ACC112 (cell line): ENCODE measurements at regions not wholly inside any gene's neighbourhood (a gene's known extent, or its start where the extent isn't known, plus 50 kb on each side); places are given as distances from the start of the nearest gene placed in this dataset.

Experiments used
- H2AFZ ChIP-seq: fragments of 200-600 bp; sonication (generic); one replicate; pipeline ENCODE4 v1.6.0; 2017; ENCODE audit warnings: antibody characterized with exemption, low read length; ENCODE audit not compliant: unreplicated experiment
- H3K27ac ChIP-seq: fragments of 200-600 bp; sonication (generic); 2 replicates; pipeline ENCODE4 v1.5.1; 2014; ENCODE audit warnings: low read depth, mild to moderate bottlenecking, antibody characterized with exemption, low read length, moderate library complexity
- H3K27me3 ChIP-seq: fragments of 200-600 bp; sonication (generic); 2 replicates; pipeline ENCODE4 v1.6.1; 2014; ENCODE audit warnings: mild to moderate bottlenecking, antibody characterized with exemption, low read length, moderate library complexity, mixed read lengths; ENCODE audit not compliant: insufficient read depth
- H3K36me3 ChIP-seq: fragments of 200-600 bp; sonication (generic); 2 replicates; pipeline ENCODE4 v1.6.1; 2016; ENCODE audit warnings: mild to moderate bottlenecking, antibody characterized with exemption, low read length, moderate library complexity, mixed read lengths; ENCODE audit not compliant: insufficient read depth
- H3K4me1 ChIP-seq: fragments of 200-600 bp; sonication (generic); one replicate; pipeline ENCODE4 v1.6.1; 2016; ENCODE audit warnings: low read length, mixed read lengths; ENCODE audit not compliant: insufficient read depth, unreplicated experiment, control insufficient read depth
- H3K4me3 ChIP-seq: fragments of 200-600 bp; sonication (generic); 2 replicates; pipeline ENCODE4 v1.5.1; 2014; ENCODE audit warnings: mild to moderate bottlenecking, low read depth, low read length
- H3K79me2 ChIP-seq: fragments of 200-600 bp; sonication (generic); one replicate; pipeline ENCODE4 v1.6.0; 2016; ENCODE audit warnings: low read length; ENCODE audit not compliant: control insufficient read depth, unreplicated experiment, insufficient read depth

- Histone ChIP-seq H3K4me1 (no peaks in the 10 kb centered on the region), H3K4me3 (no peak overlapping the region), H3K79me2 (no peaks in the 10 kb centered on the region), H3K27ac (no peak overlapping the region), H3K36me3 (no peaks in the 10 kb centered on the region), H3K27me3 (no peaks in the 10 kb centered on the region), H2AFZ (no peak overlapping the region)
These were observed 152.2 kb upstream of the CHD6 start for GRCh38 chr20:41770427-41770826.

DNA sequence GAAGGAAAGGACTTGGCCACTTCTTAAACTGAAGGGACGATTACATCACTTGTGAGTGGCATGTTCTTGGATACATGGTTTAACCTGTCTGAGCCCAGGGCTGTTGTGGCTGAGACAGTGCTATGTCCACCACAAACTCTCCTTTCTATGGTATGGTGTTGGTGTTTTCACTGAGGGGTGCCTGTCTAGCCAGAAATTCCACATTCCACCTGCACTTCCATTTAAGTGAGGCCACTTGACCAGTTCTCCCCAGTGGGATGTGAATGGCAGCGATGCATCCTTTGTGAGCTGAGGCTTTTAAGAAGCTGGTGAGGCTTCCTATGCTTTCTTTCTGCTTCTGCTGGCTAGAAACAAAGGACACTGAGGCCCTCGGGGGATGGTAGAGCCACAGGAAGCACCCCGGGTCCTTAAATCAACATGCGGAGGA is 151.4 kb upstream of the CHD6 start:
- no peak overlapping the region for H3K27ac ChIP-seq
- no peak overlapping the region for H2AFZ ChIP-seq
- H3K27me3 ChIP-seq = no peaks in the 10 kb centered on the region
- H3K4me3 ChIP-seq = no peak overlapping the region
- H3K79me2 ChIP-seq = no peaks in the 10 kb centered on the region
- H3K4me1 ChIP-seq = no peaks in the 10 kb centered on the region
- H3K36me3 ChIP-seq = no peaks in the 10 kb centered on the region

DNA sequence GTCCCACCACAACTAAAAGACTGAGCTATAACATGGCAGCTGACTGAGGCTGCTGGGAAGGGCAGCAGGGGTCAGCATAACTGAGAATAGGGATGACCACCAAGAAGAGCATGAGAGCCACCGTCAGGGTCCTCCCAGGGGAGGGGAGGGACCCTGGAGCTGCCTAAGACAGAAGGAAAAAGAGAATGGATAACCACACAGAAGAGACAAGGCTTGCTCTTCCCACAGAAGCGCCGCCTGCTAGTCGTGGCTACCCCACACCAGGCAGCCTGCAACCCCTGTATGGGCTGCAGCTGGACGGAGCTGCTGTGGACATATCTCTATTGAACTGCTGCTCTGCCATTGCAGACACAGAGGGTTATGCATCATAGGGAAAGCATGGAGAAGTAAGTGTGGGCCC is 132.0 kb upstream of the CHD6 start:
- Histone ChIP-seq H3K27ac (no peak overlapping the region), H3K36me3 (no peaks in the 10 kb centered on the region), H3K4me1 (no peaks in the 10 kb centered on the region), H3K27me3 (peaks cover 5% of the 10 kb centered on the region; the same call in 1 of the 2 replicates), H2AFZ (no peak overlapping the region), H3K4me3 (no peak overlapping the region), H3K79me2 (no peaks in the 10 kb centered on the region)

DNA sequence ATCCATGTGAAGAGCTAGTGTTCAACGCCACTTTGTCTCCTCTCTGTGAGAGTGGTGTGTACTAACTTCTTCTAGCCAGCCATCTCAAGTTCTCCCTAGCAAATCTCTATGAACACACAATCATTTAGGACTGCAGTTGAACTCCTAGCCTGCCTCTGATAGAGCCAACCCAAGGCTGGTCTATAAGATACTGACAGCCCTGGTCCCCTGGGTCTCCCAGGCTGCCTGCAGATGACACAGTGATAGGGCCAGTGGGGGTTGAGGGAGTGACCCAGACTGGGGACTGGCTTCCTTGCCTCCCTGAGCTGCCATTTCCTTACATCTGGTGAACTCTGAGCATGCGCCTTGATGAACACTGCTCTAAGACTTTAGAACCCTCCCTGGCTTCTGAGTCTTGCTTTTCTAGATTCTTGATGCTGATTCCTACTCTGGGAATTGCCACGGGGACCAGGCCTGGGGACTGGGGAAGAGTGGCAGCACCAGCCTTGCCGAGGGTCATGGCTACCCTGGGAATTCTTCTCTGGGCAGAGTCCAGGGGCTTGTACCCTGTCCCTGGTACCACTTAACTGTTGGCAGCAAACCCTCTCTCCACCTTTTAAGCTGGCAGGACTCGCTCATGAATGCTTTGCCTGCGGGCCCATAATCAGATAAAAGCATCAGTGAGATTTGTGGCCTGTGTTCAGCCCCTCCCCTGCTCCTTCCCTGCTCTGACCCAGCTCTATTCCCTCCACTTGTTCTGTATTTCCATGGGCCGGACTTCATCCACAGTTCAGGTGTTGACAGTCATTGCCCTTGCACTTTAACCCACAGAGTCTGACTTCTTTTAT is 130.8 kb upstream of the CHD6 start:
- H3K4me3 ChIP-seq = no peak overlapping the region
- H3K36me3 ChIP-seq = no peaks in the 10 kb centered on the region
- no peaks in the 10 kb centered on the region for H3K79me2 ChIP-seq
- no peaks in the 10 kb centered on the region for H3K4me1 ChIP-seq
- H2AFZ ChIP-seq = no peak overlapping the region
- H3K27ac ChIP-seq = no peak overlapping the region
- H3K27me3 ChIP-seq = peaks cover 5% of the 10 kb centered on the region; the same call in 1 of the 2 replicates

GRCh38 chr20:41748051-41748450 is 129.9 kb upstream of the CHD6 start:
- Histone ChIP-seq H3K36me3 (no peaks in the 10 kb centered on the region), H3K27me3 (peaks cover 5% of the 10 kb centered on the region; the same call in 1 of the 2 replicates), H3K4me1 (no peaks in the 10 kb centered on the region), H2AFZ (no peak overlapping the region), H3K27ac (no peak overlapping the region), H3K4me3 (no peak overlapping the region), H3K79me2 (no peaks in the 10 kb centered on the region)

DNA sequence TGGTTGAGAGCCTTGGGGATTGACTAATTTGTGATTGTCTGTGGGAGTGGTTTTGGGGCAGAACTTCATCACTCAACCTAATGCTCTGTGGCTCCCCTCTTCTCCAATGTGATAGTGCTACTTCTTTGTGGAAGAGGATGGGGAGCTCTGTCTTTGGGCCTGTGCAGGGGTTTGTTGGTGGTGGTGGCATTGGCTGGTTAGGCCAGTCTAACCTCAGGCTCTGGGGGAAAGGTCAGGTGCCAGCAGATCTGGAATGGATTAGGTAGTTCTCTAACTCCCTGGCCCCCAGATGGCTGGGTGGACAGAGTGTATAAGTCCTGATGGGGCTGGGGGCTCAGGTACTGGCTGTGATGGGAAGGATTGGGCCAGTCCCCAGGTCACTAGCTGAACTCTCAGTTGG is 129.0 kb upstream of the CHD6 start:
- Histone ChIP-seq H3K36me3 (no peaks in the 10 kb centered on the region), H2AFZ (no peak overlapping the region), H3K27ac (no peak overlapping the region), H3K4me3 (no peak overlapping the region), H3K27me3 (peaks cover 5% of the 10 kb centered on the region; the same call in 1 of the 2 replicates), H3K79me2 (no peaks in the 10 kb centered on the region), H3K4me1 (no peaks in the 10 kb centered on the region)

- Histone ChIP-seq H3K27me3 (peaks cover 5% of the 10 kb centered on the region; the same call in 1 of the 2 replicates), H3K36me3 (no peaks in the 10 kb centered on the region), H2AFZ (no peak overlapping the region), H3K79me2 (no peaks in the 10 kb centered on the region), H3K4me3 (no peak overlapping the region), H3K27ac (no peak overlapping the region), H3K4me1 (no peaks in the 10 kb centered on the region)
These were observed 128.5 kb upstream of the CHD6 start for GRCh38 chr20:41746635-41747034.

DNA sequence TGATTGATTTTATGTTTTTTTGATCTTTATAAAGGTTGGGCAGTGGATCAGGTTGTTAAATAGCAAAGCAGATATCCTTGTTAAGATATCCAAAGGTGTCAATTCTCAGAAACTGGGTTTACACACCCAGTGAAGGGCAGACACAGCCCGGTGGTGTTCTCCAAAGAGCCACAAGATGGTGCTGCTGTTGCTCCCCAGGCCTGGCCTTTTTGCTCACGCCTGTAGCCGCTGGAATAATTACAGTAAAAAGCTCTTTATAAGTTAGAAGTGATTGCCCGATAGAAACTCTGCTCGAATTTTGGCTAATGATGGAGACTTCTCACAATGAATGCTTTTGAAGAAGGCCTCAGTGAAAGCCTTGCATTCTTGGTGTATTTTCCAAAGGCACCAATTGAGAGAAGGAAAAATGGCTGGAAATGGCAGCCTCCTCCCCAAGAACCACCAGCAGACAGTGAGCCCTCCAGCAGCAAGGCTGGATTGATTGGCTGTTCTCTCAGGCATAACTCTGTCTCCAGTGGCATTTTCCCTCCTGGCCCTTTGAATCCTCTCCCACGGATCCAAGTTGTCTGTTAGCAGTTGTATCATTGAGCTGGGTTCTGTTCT is 120.5 kb upstream of the CHD6 start:
- H3K4me1 ChIP-seq = no peaks in the 10 kb centered on the region
- H3K36me3 ChIP-seq = no peaks in the 10 kb centered on the region
- no peak overlapping the region for H3K4me3 ChIP-seq
- H3K79me2 ChIP-seq = no peaks in the 10 kb centered on the region
- no peak overlapping the region for H2AFZ ChIP-seq
- H3K27me3 ChIP-seq = no peaks in the 10 kb centered on the region; the same call in 1 of the 2 replicates
- no peak overlapping the region for H3K27ac ChIP-seq

DNA sequence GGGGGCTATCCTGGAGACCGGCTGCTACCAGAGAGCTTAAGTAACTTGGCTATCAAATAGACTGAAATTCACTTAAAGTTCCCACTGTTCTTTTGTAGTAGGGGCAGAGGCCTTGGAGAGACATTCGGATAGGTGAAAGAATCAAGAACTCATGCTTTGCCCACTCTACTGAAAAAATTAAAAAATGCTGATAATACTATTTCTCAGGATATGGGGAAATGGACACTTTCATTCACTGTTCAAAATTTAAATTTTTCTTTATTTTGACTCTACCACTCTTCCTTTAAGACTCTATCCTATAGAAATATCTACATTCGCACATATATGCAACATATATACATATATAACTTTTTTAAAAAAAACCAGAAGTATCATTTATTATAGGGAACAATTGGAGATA is 117.8 kb upstream of the CHD6 start:
- Histone ChIP-seq H2AFZ (no peak overlapping the region), H3K4me1 (no peaks in the 10 kb centered on the region), H3K27me3 (no peaks in the 10 kb centered on the region), H3K79me2 (no peaks in the 10 kb centered on the region), H3K4me3 (no peak overlapping the region), H3K36me3 (no peaks in the 10 kb centered on the region), H3K27ac (no peak overlapping the region)

GRCh38 chr20:41734506-41734945 is 116.3 kb upstream of the CHD6 start:
- Histone ChIP-seq H2AFZ (no peak overlapping the region), H3K36me3 (no peaks in the 10 kb centered on the region), H3K4me3 (no peak overlapping the region), H3K4me1 (no peaks in the 10 kb centered on the region), H3K27ac (no peak overlapping the region), H3K27me3 (no peaks in the 10 kb centered on the region), H3K79me2 (no peaks in the 10 kb centered on the region)

DNA sequence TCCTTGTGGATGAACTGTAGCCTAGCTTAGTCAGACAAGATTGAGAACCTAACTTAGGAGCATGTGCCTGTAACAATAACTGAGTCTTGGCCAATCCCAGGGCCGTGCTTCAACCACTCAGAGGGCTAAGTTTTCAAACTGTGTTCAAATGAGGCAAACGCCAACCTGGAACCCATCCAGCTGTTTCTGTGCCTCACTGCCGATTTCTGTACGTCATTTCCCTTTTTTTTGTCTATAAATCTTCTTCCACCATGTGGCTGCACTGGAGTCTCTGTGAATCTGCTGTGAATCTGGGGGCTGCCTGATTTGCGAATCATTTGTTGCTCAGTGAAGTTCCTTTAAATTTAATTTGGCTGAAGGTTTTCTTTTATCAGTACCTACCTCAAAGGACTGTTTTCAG is 115.0 kb upstream of the CHD6 start:
- no peak overlapping the region for H3K4me3 ChIP-seq
- no peak overlapping the region for H2AFZ ChIP-seq
- H3K79me2 ChIP-seq = no peaks in the 10 kb centered on the region
- no peaks in the 10 kb centered on the region for H3K27me3 ChIP-seq
- H3K4me1 ChIP-seq = no peaks in the 10 kb centered on the region
- no peaks in the 10 kb centered on the region for H3K36me3 ChIP-seq
- H3K27ac ChIP-seq = no peak overlapping the region
